ENCODE measurements at regions not wholly inside any gene's neighbourhood (a gene's known extent, or its start where the extent isn't known, plus 50 kb on each side); places are given as distances from the start of the nearest gene placed in this dataset.

DNA sequence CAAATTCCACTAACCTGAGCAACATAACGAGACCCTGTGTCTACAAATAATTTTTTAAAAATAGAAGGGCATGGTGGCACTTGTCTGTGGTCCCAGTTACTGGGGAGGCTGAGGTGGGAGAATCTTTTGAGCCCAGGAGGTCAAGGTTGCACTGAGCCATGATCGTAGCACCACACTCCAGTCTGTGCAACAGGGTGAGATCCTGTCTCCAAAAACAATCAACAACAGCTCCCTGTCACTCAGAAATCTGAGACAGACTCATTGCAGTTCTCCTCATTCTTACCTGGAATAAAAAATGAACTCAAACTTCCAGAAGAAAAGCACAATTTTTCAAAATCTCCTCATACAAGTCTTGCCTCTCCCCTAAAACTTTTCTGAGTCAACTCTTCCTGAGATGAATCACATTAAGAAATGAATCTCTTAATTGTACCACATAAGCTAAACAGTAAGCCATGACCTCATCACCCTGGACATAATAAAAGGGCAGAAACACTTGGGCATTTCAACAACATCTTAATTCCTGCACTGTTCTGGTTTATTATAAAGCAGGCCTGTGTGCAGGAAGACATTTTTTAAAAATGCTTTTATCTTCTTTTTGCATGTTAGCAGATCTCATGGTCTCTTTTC, 214.3 kb upstream of the CDKN3 start:
- TF ChIP-seq, protein P1, sequence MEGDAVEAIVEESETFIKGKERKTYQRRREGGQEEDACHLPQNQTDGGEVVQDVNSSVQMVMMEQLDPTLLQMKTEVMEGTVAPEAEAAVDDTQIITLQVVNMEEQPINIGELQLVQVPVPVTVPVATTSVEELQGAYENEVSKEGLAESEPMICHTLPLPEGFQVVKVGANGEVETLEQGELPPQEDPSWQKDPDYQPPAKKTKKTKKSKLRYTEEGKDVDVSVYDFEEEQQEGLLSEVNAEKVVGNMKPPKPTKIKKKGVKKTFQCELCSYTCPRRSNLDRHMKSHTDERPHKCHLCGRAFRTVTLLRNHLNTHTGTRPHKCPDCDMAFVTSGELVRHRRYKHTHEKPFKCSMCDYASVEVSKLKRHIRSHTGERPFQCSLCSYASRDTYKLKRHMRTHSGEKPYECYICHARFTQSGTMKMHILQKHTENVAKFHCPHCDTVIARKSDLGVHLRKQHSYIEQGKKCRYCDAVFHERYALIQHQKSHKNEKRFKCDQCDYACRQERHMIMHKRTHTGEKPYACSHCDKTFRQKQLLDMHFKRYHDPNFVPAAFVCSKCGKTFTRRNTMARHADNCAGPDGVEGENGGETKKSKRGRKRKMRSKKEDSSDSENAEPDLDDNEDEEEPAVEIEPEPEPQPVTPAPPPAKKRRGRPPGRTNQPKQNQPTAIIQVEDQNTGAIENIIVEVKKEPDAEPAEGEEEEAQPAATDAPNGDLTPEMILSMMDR (IDR thresholded peaks at IDR 0.05; ENCODE audit: low read depth, low read length, poor library complexity, severe bottlenecking): no peak
- TF ChIP-seq EZH2phosphoT487 (IDR thresholded peaks at IDR 0.05; ENCODE audit: borderline replicate concordance, low read length): no peak
